ENCODE measurements at regions not wholly inside any gene's neighbourhood (a gene's known extent, or its start where the extent isn't known, plus 50 kb on each side); places are given as distances from the start of the nearest gene placed in this dataset.

DNA sequence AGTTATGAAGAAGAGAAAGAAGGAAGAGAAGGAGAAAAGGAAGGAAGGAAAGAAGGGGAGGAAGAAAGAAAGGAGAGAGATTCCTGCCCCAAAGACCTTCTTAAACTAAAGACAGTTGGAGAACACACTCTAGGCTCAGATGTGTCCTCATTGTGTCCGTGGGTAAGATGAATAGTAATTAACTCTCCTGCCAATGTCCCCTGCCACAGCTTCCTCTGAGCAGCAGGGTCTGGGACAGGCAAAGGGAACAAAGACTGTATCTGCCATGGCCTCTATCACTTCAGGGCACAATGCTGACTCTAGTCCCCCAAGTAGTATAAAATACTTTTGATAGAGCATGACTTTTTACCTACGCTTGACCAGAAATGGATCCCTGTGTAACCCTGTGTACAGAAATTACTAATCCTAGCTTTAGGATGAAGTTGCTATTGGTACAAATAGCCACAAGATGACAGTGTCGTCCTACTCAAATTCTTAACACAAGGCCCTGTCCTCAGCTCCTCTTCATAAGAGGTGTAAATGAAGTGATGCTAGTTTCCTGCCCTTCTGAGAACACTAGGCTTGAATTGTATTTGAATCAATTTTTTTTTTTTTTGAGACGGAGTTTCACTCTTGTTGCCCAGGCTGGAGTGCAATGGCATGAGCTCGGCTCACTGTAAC, 186.2 kb upstream of the GPR12 start:
- no peak overlapping the region for H3K27ac ChIP-seq
- no peaks in the 10 kb centered on the region for H3K36me3 ChIP-seq
- no peaks in the 10 kb centered on the region for H3K27me3 ChIP-seq
- no peak for DNase-seq (ENCODE audit: low spot score in 2 of 2)
- H3K4me3 ChIP-seq: no peak overlapping the region
- WGBS, 2 donors: 51 to 54% methylated on average over 5 of the region's 5 CpGs
- no peaks in the 10 kb centered on the region for H3K4me1 ChIP-seq
- H3K9me3 ChIP-seq: no peaks in the 10 kb centered on the region
- TF ChIP-seq, protein P1, sequence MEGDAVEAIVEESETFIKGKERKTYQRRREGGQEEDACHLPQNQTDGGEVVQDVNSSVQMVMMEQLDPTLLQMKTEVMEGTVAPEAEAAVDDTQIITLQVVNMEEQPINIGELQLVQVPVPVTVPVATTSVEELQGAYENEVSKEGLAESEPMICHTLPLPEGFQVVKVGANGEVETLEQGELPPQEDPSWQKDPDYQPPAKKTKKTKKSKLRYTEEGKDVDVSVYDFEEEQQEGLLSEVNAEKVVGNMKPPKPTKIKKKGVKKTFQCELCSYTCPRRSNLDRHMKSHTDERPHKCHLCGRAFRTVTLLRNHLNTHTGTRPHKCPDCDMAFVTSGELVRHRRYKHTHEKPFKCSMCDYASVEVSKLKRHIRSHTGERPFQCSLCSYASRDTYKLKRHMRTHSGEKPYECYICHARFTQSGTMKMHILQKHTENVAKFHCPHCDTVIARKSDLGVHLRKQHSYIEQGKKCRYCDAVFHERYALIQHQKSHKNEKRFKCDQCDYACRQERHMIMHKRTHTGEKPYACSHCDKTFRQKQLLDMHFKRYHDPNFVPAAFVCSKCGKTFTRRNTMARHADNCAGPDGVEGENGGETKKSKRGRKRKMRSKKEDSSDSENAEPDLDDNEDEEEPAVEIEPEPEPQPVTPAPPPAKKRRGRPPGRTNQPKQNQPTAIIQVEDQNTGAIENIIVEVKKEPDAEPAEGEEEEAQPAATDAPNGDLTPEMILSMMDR (IDR thresholded peaks at IDR 0.05): peak in 4 of 5 experiments; percentile 48 to 55 (median 52)
- TF ChIP-seq POLR2A (IDR thresholded peaks at IDR 0.05) (no peak), EP300 (IDR thresholded peaks at IDR 0.05) (no peak)

- DNase-seq (ENCODE audit: low spot score in 2 of 2): no peak
- Histone ChIP-seq H3K27ac (no peak overlapping the region), H3K36me3 (no peaks in the 10 kb centered on the region), H3K4me1 (no peaks in the 10 kb centered on the region), H3K4me3 (no peak overlapping the region), H3K9me3 (no peaks in the 10 kb centered on the region), H3K27me3 (no peaks in the 10 kb centered on the region)
- TF ChIP-seq, protein P1 (IDR thresholded peaks at IDR 0.05): no peak
- TF ChIP-seq EP300 (IDR thresholded peaks at IDR 0.05) (no peak), POLR2A (IDR thresholded peaks at IDR 0.05) (no peak)
- WGBS, 2 donors: 60 to 68% methylated on average over 4 of the region's 4 CpGs
Measured at GRCh38 chr13:26943748-26944147, 183.2 kb upstream of the GPR12 start.

- H3K36me3 ChIP-seq: no peaks in the 10 kb centered on the region
- DNase-seq (ENCODE audit: low spot score in 2 of 2): no peak
- no peaks in the 10 kb centered on the region for H3K27me3 ChIP-seq
- no peak overlapping the region for H3K4me3 ChIP-seq
- H3K4me1 ChIP-seq: no peaks in the 10 kb centered on the region
- TF ChIP-seq, protein P1 (IDR thresholded peaks at IDR 0.05): no peak
- no peak for TF ChIP-seq EP300 (IDR thresholded peaks at IDR 0.05)
- TF ChIP-seq POLR2A (IDR thresholded peaks at IDR 0.05): no peak
- 81 to 87% methylated on average over 6 of the region's 6 CpGs for WGBS, 2 donors
- no peak overlapping the region for H3K27ac ChIP-seq
- H3K9me3 ChIP-seq: no peaks in the 10 kb centered on the region
Measured at GRCh38 chr13:26942184-26942583, 181.6 kb upstream of the GPR12 start.

GRCh38 chr13:26941345-26942174, 181.0 kb upstream of the GPR12 start:
- 42 to 58% methylated on average over 7 of the region's 7 CpGs for WGBS, 2 donors
- H3K9me3 ChIP-seq: no peaks in the 10 kb centered on the region
- H3K4me3 ChIP-seq: no peak overlapping the region

More at GRCh38 chr13:26941345-26942174, 181.0 kb upstream of the GPR12 start:
- DNase-seq (ENCODE audit: low spot score in 2 of 2): no peak
- Histone ChIP-seq H3K36me3 (no peaks in the 10 kb centered on the region), H3K27ac (no peak overlapping the region), H3K27me3 (no peaks in the 10 kb centered on the region), H3K4me1 (no peaks in the 10 kb centered on the region)
- TF ChIP-seq EP300 (IDR thresholded peaks at IDR 0.05) (no peak), POLR2A (IDR thresholded peaks at IDR 0.05) (no peak)
- TF ChIP-seq, protein P1 (IDR thresholded peaks at IDR 0.05): no peak
